IPS-NIHi11 (cell line): ENCODE measurements at regions not wholly inside any gene's neighbourhood (a gene's known extent, or its start where the extent isn't known, plus 50 kb on each side); places are given as distances from the start of the nearest gene placed in this dataset.
"Not testable (repeated sequence)": the region's sequence is repeated elsewhere in the genome, so short reads cannot be mapped to it uniquely, and the experiment has no call there.

Experiments
- DNase-seq: peaks from one replicate; pipeline ENCODE4 v3.0.0; 2012; ENCODE audit warnings: mixed read lengths, low spot score

- no peak for DNase-seq
Observed at GRCh38 chr6:6812427-6812826, 223.9 kb downstream of the LY86 start.

- DNase-seq: no peak
Observed at GRCh38 chr6:6815732-6816131, 227.2 kb downstream of the LY86 start.

GRCh38 chr6:6816716-6817115, 228.2 kb downstream of the LY86 start:
- no peak for DNase-seq

GRCh38 chr6:6818078-6818639, 229.6 kb downstream of the LY86 start:
- DNase-seq: no peak

- DNase-seq: peak; percentile 59
Observed at GRCh38 chr6:6820641-6821238, 232.2 kb downstream of the LY86 start.

GRCh38 chr6:6821639-6822261, 233.2 kb downstream of the LY86 start:
- DNase-seq: no peak

GRCh38 chr6:6823030-6823429, 234.5 kb downstream of the LY86 start:
- no peak for DNase-seq

- no peak for DNase-seq
Observed at GRCh38 chr6:6823568-6824224, 235.2 kb downstream of the LY86 start.

GRCh38 chr6:6824381-6824780, 235.9 kb downstream of the LY86 start:
- DNase-seq: no peak

GRCh38 chr6:6825193-6825784, 236.8 kb downstream of the LY86 start:
- DNase-seq: peak; percentile 51

- DNase-seq: no peak
Observed at GRCh38 chr6:6826095-6826901, 237.8 kb downstream of the LY86 start.

- no peak for DNase-seq
Observed at GRCh38 chr6:6826961-6827360, 238.4 kb downstream of the LY86 start.

- no peak for DNase-seq
Observed at GRCh38 chr6:6829872-6830685, 241.6 kb downstream of the LY86 start.

- not testable (repeated sequence) for DNase-seq
Observed at GRCh38 chr6:6830686-6831063, 242.2 kb downstream of the LY86 start.

GRCh38 chr6:6832439-6832838, 243.9 kb downstream of the LY86 start:
- no peak for DNase-seq

GRCh38 chr6:6834356-6835222, 246.1 kb downstream of the LY86 start:
- peak; percentile 44 for DNase-seq

- DNase-seq: no peak
Observed at GRCh38 chr6:6835223-6835503, 246.6 kb downstream of the LY86 start.

GRCh38 chr6:6836609-6837406, 248.3 kb downstream of the LY86 start:
- DNase-seq: no peak

GRCh38 chr6:6837541-6838080, 249.1 kb downstream of the LY86 start:
- no peak for DNase-seq
